Stimulated activated CD8-positive, alpha-beta memory T cell treated with anti-CD3 and anti-CD28 coated beads, Interleukin-15, amount 100 ng/mL, for 48 hours (primary cell): ENCODE measurements at regions not wholly inside any gene's neighbourhood (a gene's known extent, or its start where the extent isn't known, plus 50 kb on each side); places are given as distances from the start of the nearest gene placed in this dataset.

Experiments
- DNase-seq, 2 donors: peaks; one replicate each; pipeline ENCODE4 v3.0.0-alpha.2; 2020; ENCODE audit warnings: low read depth in 2 of 2

GRCh38 chr2:156383798-156384197 is 51.3 kb upstream of the NR4A2 start:
- DNase-seq: no peak

GRCh38 chr2:156385242-156385641 is 50.9 kb upstream of the GPD2 start:
- DNase-seq: peak in 1 of 2 donors; percentile 36
